ENCODE measurements at regions not wholly inside any gene's neighbourhood (a gene's known extent, or its start where the extent isn't known, plus 50 kb on each side); places are given as distances from the start of the nearest gene placed in this dataset.

DNA sequence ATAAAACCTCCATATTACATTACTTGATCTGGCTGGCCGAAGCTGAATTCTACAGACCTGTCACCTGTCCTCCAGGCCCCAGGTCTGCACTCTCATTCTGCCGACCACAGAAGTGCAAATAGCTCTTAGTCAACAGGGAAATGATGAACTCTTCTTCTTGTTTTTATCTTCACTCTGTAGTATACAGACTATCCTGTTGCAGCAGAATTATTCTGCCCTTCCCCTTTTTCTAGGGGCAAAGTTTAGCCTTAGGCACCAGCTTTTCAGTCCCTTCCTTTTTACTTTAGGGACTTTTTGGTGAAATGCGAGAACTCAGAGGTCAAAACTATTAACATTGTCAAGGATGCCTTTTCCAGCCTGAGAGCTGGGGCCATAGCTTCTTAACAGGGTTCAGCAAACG is 229.6 kb upstream of the EGLN3 start (continued):
- TF ChIP-seq EP300 (IDR thresholded peaks at IDR 0.05; ENCODE audit: low read depth in 2 of 2, low read length in 2 of 2) (no peak), EP300 (CRISPR knock-in tag; IDR thresholded peaks at IDR 0.05; ENCODE audit: borderline replicate concordance) (no peak), NR2F6 (IDR thresholded peaks at IDR 0.05) (0 out of 2 replicates have a peak, but pooled peaks have one; percentile 31), NR2F6 (CRISPR knock-in tag; IDR thresholded peaks at IDR 0.05) (no peak), SMAD3 (CRISPR knock-in tag; IDR thresholded peaks at IDR 0.05) (no peak)

DNA sequence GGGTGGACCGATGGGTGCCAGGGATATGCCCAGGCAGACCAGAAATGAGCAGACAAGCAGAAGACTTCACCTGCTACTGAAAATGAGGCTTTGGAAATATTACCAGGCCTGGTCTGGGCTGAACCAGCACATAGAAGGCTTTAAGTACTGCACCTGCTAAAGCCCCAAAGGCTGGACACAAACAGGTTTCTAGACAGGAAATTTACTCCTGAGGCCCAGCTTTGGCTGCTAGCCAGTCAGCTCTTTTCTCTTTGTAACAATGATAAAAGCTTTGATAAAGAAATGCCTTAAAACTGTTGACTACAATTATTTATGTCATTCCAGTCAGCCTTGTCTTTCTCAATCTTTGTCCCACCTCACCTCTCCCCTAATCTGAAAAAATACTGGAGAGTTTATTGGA is 228.9 kb upstream of the EGLN3 start:
- WGBS (ENCODE audit: low lambda C conversion rate) = 88% methylated on average over 1 of the region's 1 CpG
- TF ChIP-seq IRX3 (CRISPR knock-in tag; IDR thresholded peaks at IDR 0.05; ENCODE audit: borderline replicate concordance, low read depth) (no peak), HOXD1 (CRISPR knock-in tag; IDR thresholded peaks at IDR 0.05) (no peak), ISL2 (CRISPR knock-in tag; IDR thresholded peaks at IDR 0.05) (no peak), TAF15 (IDR thresholded peaks at IDR 0.05; ENCODE audit: low read depth, low read length, poor library complexity, severe bottlenecking) (no peak), MBNL3 (CRISPR knock-in tag; conservative IDR thresholded peaks at IDR 0.05) (no peak), ZNF761 (CRISPR knock-in tag; conservative IDR thresholded peaks at IDR 0.05) (no peak), ZNF569 (CRISPR knock-in tag; IDR thresholded peaks at IDR 0.05; ENCODE audit: borderline replicate concordance) (no peak), ZNF563 (CRISPR knock-in tag; IDR thresholded peaks at IDR 0.05) (no peak)
- TF ChIP-seq, protein P1, sequence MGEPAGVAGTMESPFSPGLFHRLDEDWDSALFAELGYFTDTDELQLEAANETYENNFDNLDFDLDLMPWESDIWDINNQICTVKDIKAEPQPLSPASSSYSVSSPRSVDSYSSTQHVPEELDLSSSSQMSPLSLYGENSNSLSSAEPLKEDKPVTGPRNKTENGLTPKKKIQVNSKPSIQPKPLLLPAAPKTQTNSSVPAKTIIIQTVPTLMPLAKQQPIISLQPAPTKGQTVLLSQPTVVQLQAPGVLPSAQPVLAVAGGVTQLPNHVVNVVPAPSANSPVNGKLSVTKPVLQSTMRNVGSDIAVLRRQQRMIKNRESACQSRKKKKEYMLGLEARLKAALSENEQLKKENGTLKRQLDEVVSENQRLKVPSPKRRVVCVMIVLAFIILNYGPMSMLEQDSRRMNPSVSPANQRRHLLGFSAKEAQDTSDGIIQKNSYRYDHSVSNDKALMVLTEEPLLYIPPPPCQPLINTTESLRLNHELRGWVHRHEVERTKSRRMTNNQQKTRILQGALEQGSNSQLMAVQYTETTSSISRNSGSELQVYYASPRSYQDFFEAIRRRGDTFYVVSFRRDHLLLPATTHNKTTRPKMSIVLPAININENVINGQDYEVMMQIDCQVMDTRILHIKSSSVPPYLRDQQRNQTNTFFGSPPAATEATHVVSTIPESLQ (CRISPR knock-in tag; conservative IDR thresholded peaks at IDR 0.05) = no peak
- no peaks in the 10 kb centered on the region for H3K79me2 ChIP-seq (ENCODE audit: insufficient read depth, low read length)
- H2AFZ ChIP-seq (ENCODE audit: low read length) = no peak overlapping the region
- H3K9me3 ChIP-seq (ENCODE audit: low read length) = no peaks in the 10 kb centered on the region
- peaks cover 20% of the 10 kb centered on the region for H3K4me1 ChIP-seq (ENCODE audit: insufficient read depth, low read length)
- no peak for ATAC-seq
- no peaks in the 10 kb centered on the region for H3K27me3 ChIP-seq (ENCODE audit: control insufficient read depth in 1 of 2, insufficient read depth in 2 of 2, low read length in 2 of 2)
- no peak overlapping the region for H3K4me3 ChIP-seq (replicated peaks in 1 of 3; ENCODE audit: insufficient read depth in 1 of 3, low read depth in 2 of 3, low read length in 3 of 3)
- no peaks in the 10 kb centered on the region for H3K36me3 ChIP-seq (replicated peaks in 1 of 2; ENCODE audit: control insufficient read depth in 1 of 2, insufficient read depth in 2 of 2, low read length in 2 of 2)
- H3K4me2 ChIP-seq (ENCODE audit: low read depth, low read length) = no peak overlapping the region
- no peaks in the 10 kb centered on the region for H4K20me1 ChIP-seq (ENCODE audit: insufficient read depth, low read length)
- ChIA-PET CTCF (ENCODE audit: low intra/inter-chr PET ratio, low total read pairs) (no interaction called here), POLR2A (no interaction called here)
- H3K9ac ChIP-seq (ENCODE audit: insufficient read depth, low read depth, low read length) = no peak overlapping the region
- FAIRE-seq = no peak
- H3K27ac ChIP-seq (ENCODE audit: extremely low read length, insufficient read depth, low read length) = no peak overlapping the region
- intact Hi-C loops (cut with micrococcal nuclease; ENCODE audit: unreplicated experiment) (no loop called here), in situ Hi-C loops (cut with HindIII; ENCODE audit: extremely low pct_ligation_motif_present, low pct_unique_long_range_greater_than_20kb) (no loop called here)
- no peak for DNase-seq (ENCODE audit: low spot score)
- BruUV-seq (replicated peaks) = no TSS peak

Measured in HepG2 (cell line).